ENCODE measurements at regions not wholly inside any gene's neighbourhood (a gene's known extent, or its start where the extent isn't known, plus 50 kb on each side); places are given as distances from the start of the nearest gene placed in this dataset.

DNA sequence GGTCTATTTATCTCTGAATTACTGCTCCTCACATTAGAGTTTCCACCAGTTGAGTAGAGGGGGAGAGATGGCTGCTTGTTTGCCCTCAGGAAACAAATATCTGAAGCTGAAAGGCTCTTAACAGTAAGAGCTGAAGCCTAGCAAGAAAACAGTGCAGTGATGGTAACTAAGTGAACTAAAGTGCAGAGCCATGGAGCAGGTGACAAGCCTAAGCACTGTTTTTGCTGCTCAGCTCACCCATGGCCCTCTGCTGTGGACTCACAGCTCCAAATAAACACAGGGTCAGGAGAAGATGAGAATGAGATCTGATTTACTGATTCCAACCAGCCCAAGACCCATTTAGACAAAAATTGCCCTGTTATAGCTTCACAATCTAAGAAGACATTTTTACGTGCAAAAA is 118.4 kb downstream of the ETAA1 start:
- H3K36me3 ChIP-seq (ENCODE audit: insufficient read depth, low read length), result no peaks in the 10 kb centered on the region
- no peaks in the 10 kb centered on the region for H3K9me3 ChIP-seq (ENCODE audit: low read length)
- H3F3A ChIP-seq (ENCODE audit: insufficient read depth, low read length, poor library complexity, severe bottlenecking), result no peaks in the 10 kb centered on the region
- H3K79me2 ChIP-seq (replicated peaks; ENCODE audit: insufficient read depth, low read length), result no peaks in the 10 kb centered on the region
- no peak overlapping the region for H3K4me2 ChIP-seq (ENCODE audit: low read length)
- H2AFZ ChIP-seq (ENCODE audit: low read depth, low read length), result no peak overlapping the region
- no peak overlapping the region for H3K4me3 ChIP-seq (ENCODE audit: low read length)
- no peak overlapping the region for H3K27ac ChIP-seq (ENCODE audit: low read length)
- H3K9me2 ChIP-seq (ENCODE audit: insufficient read depth, low read length), result no peaks in the 10 kb centered on the region
- H3K9ac ChIP-seq (ENCODE audit: low read length), result no peak overlapping the region
- H4K20me1 ChIP-seq (ENCODE audit: insufficient read depth), result no peaks in the 10 kb centered on the region
- TF ChIP-seq POLR2AphosphoS5 (IDR thresholded peaks at IDR 0.05) (no peak), MXI1 (conservative IDR thresholded peaks at IDR 0.05; ENCODE audit: poor library complexity, severe bottlenecking) (no peak), EP300 (conservative IDR thresholded peaks at IDR 0.05; ENCODE audit: poor library complexity, severe bottlenecking) (no peak), TAF1 (IDR thresholded peaks at IDR 0.05; ENCODE audit: low read depth) (no peak), SMC3 (conservative IDR thresholded peaks at IDR 0.05; ENCODE audit: poor library complexity) (no peak), EZH2 (IDR thresholded peaks at IDR 0.05; ENCODE audit: borderline replicate concordance, insufficient read depth, low read length, poor library complexity, severe bottlenecking) (no peak), RAD21 (conservative IDR thresholded peaks at IDR 0.05) (no peak)
- TF ChIP-seq, protein P1, sequence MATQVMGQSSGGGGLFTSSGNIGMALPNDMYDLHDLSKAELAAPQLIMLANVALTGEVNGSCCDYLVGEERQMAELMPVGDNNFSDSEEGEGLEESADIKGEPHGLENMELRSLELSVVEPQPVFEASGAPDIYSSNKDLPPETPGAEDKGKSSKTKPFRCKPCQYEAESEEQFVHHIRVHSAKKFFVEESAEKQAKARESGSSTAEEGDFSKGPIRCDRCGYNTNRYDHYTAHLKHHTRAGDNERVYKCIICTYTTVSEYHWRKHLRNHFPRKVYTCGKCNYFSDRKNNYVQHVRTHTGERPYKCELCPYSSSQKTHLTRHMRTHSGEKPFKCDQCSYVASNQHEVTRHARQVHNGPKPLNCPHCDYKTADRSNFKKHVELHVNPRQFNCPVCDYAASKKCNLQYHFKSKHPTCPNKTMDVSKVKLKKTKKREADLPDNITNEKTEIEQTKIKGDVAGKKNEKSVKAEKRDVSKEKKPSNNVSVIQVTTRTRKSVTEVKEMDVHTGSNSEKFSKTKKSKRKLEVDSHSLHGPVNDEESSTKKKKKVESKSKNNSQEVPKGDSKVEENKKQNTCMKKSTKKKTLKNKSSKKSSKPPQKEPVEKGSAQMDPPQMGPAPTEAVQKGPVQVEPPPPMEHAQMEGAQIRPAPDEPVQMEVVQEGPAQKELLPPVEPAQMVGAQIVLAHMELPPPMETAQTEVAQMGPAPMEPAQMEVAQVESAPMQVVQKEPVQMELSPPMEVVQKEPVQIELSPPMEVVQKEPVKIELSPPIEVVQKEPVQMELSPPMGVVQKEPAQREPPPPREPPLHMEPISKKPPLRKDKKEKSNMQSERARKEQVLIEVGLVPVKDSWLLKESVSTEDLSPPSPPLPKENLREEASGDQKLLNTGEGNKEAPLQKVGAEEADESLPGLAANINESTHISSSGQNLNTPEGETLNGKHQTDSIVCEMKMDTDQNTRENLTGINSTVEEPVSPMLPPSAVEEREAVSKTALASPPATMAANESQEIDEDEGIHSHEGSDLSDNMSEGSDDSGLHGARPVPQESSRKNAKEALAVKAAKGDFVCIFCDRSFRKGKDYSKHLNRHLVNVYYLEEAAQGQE (IDR thresholded peaks at IDR 0.05; ENCODE audit: borderline replicate concordance), result no peak
- TF ChIP-seq, protein P2, sequence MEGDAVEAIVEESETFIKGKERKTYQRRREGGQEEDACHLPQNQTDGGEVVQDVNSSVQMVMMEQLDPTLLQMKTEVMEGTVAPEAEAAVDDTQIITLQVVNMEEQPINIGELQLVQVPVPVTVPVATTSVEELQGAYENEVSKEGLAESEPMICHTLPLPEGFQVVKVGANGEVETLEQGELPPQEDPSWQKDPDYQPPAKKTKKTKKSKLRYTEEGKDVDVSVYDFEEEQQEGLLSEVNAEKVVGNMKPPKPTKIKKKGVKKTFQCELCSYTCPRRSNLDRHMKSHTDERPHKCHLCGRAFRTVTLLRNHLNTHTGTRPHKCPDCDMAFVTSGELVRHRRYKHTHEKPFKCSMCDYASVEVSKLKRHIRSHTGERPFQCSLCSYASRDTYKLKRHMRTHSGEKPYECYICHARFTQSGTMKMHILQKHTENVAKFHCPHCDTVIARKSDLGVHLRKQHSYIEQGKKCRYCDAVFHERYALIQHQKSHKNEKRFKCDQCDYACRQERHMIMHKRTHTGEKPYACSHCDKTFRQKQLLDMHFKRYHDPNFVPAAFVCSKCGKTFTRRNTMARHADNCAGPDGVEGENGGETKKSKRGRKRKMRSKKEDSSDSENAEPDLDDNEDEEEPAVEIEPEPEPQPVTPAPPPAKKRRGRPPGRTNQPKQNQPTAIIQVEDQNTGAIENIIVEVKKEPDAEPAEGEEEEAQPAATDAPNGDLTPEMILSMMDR (IDR thresholded peaks at IDR 0.05; ENCODE audit: poor library complexity, severe bottlenecking), result no peak
- H3K27me3 ChIP-seq (ENCODE audit: insufficient read depth, low read depth, low read length), result no peaks in the 10 kb centered on the region

DNA sequence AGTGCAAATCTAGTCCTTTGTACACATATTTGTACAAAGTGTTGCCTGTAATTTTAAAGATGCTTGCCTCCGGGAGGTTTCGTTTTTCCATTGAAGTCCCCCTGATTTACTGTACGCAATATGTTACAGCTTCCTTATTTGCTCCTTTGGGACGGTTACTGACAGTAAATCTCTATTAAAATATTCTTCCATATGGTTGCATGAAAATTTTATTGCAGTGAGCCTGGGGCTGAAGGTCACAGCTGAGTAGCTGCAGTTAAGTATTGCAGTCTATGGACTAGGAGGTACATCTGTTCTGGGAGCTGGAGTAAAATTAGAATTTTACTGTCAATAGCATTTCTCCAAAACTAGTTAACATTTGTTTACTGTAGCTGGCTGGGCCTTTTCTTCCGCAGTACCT is 119.2 kb downstream of the ETAA1 start:
- no peak overlapping the region for H2AFZ ChIP-seq (ENCODE audit: low read depth, low read length)
- H3K36me3 ChIP-seq (ENCODE audit: insufficient read depth, low read length), result no peaks in the 10 kb centered on the region
- no peak overlapping the region for H3K9ac ChIP-seq (ENCODE audit: low read length)
- H3K9me3 ChIP-seq (ENCODE audit: low read length), result no peaks in the 10 kb centered on the region
- H3K9me2 ChIP-seq (ENCODE audit: insufficient read depth, low read length), result no peaks in the 10 kb centered on the region
- H4K20me1 ChIP-seq (ENCODE audit: insufficient read depth), result no peaks in the 10 kb centered on the region
- H3K4me2 ChIP-seq (ENCODE audit: low read length), result no peak overlapping the region
- H3K27me3 ChIP-seq (ENCODE audit: insufficient read depth, low read depth, low read length), result no peaks in the 10 kb centered on the region
- no peak overlapping the region for H3K27ac ChIP-seq (ENCODE audit: low read length)
- TF ChIP-seq POLR2AphosphoS5 (IDR thresholded peaks at IDR 0.05) (no peak), MXI1 (conservative IDR thresholded peaks at IDR 0.05; ENCODE audit: poor library complexity, severe bottlenecking) (no peak), EP300 (conservative IDR thresholded peaks at IDR 0.05; ENCODE audit: poor library complexity, severe bottlenecking) (no peak), SMC3 (conservative IDR thresholded peaks at IDR 0.05; ENCODE audit: poor library complexity) (no peak), TAF1 (IDR thresholded peaks at IDR 0.05; ENCODE audit: low read depth) (no peak), RAD21 (conservative IDR thresholded peaks at IDR 0.05) (no peak), EZH2 (IDR thresholded peaks at IDR 0.05; ENCODE audit: borderline replicate concordance, insufficient read depth, low read length, poor library complexity, severe bottlenecking) (no peak)
- TF ChIP-seq, protein P1 (IDR thresholded peaks at IDR 0.05; ENCODE audit: borderline replicate concordance), result no peak
- TF ChIP-seq, protein P2 (IDR thresholded peaks at IDR 0.05; ENCODE audit: poor library complexity, severe bottlenecking), result no peak
- no peaks in the 10 kb centered on the region for H3K79me2 ChIP-seq (replicated peaks; ENCODE audit: insufficient read depth, low read length)
- H3K4me3 ChIP-seq (ENCODE audit: low read length), result no peak overlapping the region
- H3F3A ChIP-seq (ENCODE audit: insufficient read depth, low read length, poor library complexity, severe bottlenecking), result no peaks in the 10 kb centered on the region

Data from neural cell (in vitro differentiated cells).